HCT116 (cell line): ENCODE measurements at regions not wholly inside any gene's neighbourhood (a gene's known extent, or its start where the extent isn't known, plus 50 kb on each side); places are given as distances from the start of the nearest gene placed in this dataset.

ENCODE experiments used
- ATAC-seq: fragments of 200-7000 bp; cut with Tn5 transposase; 2 replicates; pipeline ENCODE4 v1.9.1; 2020; ENCODE audit warnings: mild to moderate bottlenecking, moderate library complexity
- BruUV-seq: library from RNA; stranded (reverse); fragments of 400-500 nt; replicated peaks from 2 replicates; lab custom pipeline; 2021; lab: Mats Ljungman, UMichigan
- CTCF ChIA-PET: fragments of 300-600 bp; sonication (Branson Sonifier 250); formaldehyde crosslinking; loops from one replicate; lab custom pipeline; 2021; ENCODE audit warnings: antibody characterized with exemption; lab: Charles Lee
- POLR2A ChIA-PET: fragments of 300-600, 350-600 bp; sonication (Branson Sonifier 250); formaldehyde crosslinking; loops from one replicate; lab custom pipeline; 2021; ENCODE audit warnings: antibody characterized with exemption; lab: Charles Lee
- RAD21 ChIA-PET, 2 experiments: fragments of 300-600 bp; sonication (Branson Sonifier 250); formaldehyde crosslinking; loops; one replicate each; lab custom pipeline; 2023; ENCODE audit warnings: low total read pairs in 2 of 2; ENCODE audit not compliant: uncharacterized antibody in 2 of 2, unreplicated experiment in 2 of 2, low non-redundant PET in 1 of 2; lab: Charles Lee
- DNase-seq: peaks from one replicate; pipeline ENCODE4 v3.0.0-alpha.2; 2010; ENCODE audit warnings: low read depth, low spot score
- H2AFZ ChIP-seq: fragments of 200-600 bp; shearing (Covaris generic), sonication (generic); 2 replicates; pipeline ENCODE4 v1.6.1; 2017; ENCODE audit warnings: low read depth, mixed run types, mixed read lengths, antibody characterized with exemption, low read length; ENCODE audit not compliant: poor library complexity, severe bottlenecking
- H3K27ac ChIP-seq: 2 replicates; pipeline ENCODE4 v1.5.1; 2012; ENCODE audit warnings: low read depth, low read length
- H3K27me3 ChIP-seq: fragments of 200-600 bp; sonication (generic); 2 replicates; pipeline ENCODE4 v1.6.1; 2016; ENCODE audit warnings: mixed run types, low read length, mixed read lengths; ENCODE audit not compliant: insufficient read depth
- H3K36me3 ChIP-seq, 2 experiments: fragments of 200-500 bp in 1 of 2; fragments of 200-600 bp in 1 of 2; sonication (Bioruptor generic) in 1 of 2; sonication (generic) in 1 of 2; 2 replicates each; pipeline versions ENCODE4 v1.5.1 to v1.6.1; 2014 to 2016; ENCODE audit warnings: low read length in 2 of 2, inconsistent platforms in 1 of 2, mixed read lengths in 1 of 2, mixed run types in 1 of 2; ENCODE audit not compliant: insufficient read depth in 2 of 2, control insufficient read depth in 1 of 2
- H3K4me1 ChIP-seq, 2 experiments: fragments of 200-600 bp in 1 of 2; sonication (generic) in 1 of 2; 2 replicates each; pipeline versions ENCODE4 v1.5.1 to v1.6.1; 2012 to 2017; ENCODE audit warnings: low read length in 2 of 2, inconsistent platforms in 1 of 2, mild to moderate bottlenecking in 1 of 2, mixed read lengths in 1 of 2, mixed run types in 1 of 2, moderate library complexity in 1 of 2; ENCODE audit not compliant: insufficient read depth in 2 of 2, control insufficient read depth in 1 of 2
- H3K4me2 ChIP-seq: fragments of 200-600 bp; sonication (generic); 2 replicates; pipeline ENCODE4 v1.6.1; 2017; ENCODE audit warnings: mixed run types, low read length, mixed read lengths
- H3K4me3 ChIP-seq, 2 experiments: fragments of 200-600 bp in 1 of 2; sonication (generic) in 1 of 2; replicated peaks in 1 of 2; 2 replicates each; pipeline ENCODE4 v1.5.1; 2011 to 2016; ENCODE audit warnings: low read length in 2 of 2, control low read depth in 1 of 2, low read depth in 1 of 2, mild to moderate bottlenecking in 1 of 2, mixed read lengths in 1 of 2, mixed run types in 1 of 2
- H3K79me2 ChIP-seq: fragments of 200-600 bp; sonication (generic); 2 replicates; pipeline ENCODE4 v1.6.1; 2017; ENCODE audit warnings: mild to moderate bottlenecking, mixed run types, low read length, moderate library complexity, mixed read lengths; ENCODE audit not compliant: insufficient read depth
- H3K9ac ChIP-seq: fragments of 200-600 bp; sonication (generic); 2 replicates; pipeline ENCODE4 v1.6.1; 2016; ENCODE audit warnings: low read length, mixed read lengths
- H3K9me2 ChIP-seq: fragments of 200-600 bp; sonication (generic), shearing (Covaris generic); 2 replicates; pipeline ENCODE4 v1.6.1; 2017; ENCODE audit warnings: mixed run types, mild to moderate bottlenecking, moderate library complexity; ENCODE audit not compliant: insufficient read depth
- H3K9me3 ChIP-seq, 2 experiments: fragments of 200-500 bp in 1 of 2; fragments of 200-600 bp in 1 of 2; sonication (Bioruptor generic) in 1 of 2; sonication (generic) in 1 of 2; 2 replicates each; pipeline ENCODE4 v1.6.1; 2014 to 2017; ENCODE audit warnings: low read length in 2 of 2, mixed read lengths in 2 of 2, inconsistent platforms in 1 of 2, low read depth in 1 of 2, mild to moderate bottlenecking in 1 of 2, mixed run types in 1 of 2, moderate library complexity in 1 of 2; ENCODE audit not compliant: control insufficient read depth in 1 of 2, insufficient read depth in 1 of 2
- H4K20me1 ChIP-seq: fragments of 200-600 bp; sonication (generic), shearing (Covaris generic); 2 replicates; pipeline ENCODE4 v1.6.1; 2017; ENCODE audit warnings: mixed run types, mild to moderate bottlenecking, moderate library complexity; ENCODE audit not compliant: insufficient read depth
- ATF3 ChIP-seq: IDR thresholded peaks from 2 replicates; pipeline ENCODE4 v1.6.1; 2012
- CEBPB ChIP-seq: IDR thresholded peaks from 2 replicates; pipeline ENCODE4 v1.6.1; 2012; ENCODE audit warnings: low read depth
- ELF1 ChIP-seq: IDR thresholded peaks from 2 replicates; pipeline ENCODE4 v1.6.1; 2012; ENCODE audit warnings: low read depth, borderline replicate concordance
- EZH2 ChIP-seq: fragments of 200-600 bp; sonication (generic); IDR thresholded peaks from 2 replicates; pipeline ENCODE4 v1.6.1; 2017; ENCODE audit warnings: antibody characterized with exemption, mixed run types
- EZH2phosphoT487 ChIP-seq: fragments of 200-600 bp; IDR thresholded peaks from 2 replicates; pipeline ENCODE4 v1.6.1; 2018; ENCODE audit warnings: antibody characterized with exemption, borderline replicate concordance
- POLR2A ChIP-seq: IDR thresholded peaks from 2 replicates; pipeline ENCODE4 v1.7.0; 2011; ENCODE audit warnings: borderline replicate concordance; ENCODE audit not compliant: insufficient read depth, insufficient read length; ENCODE audit errors: extremely low read depth
- POLR2AphosphoS5 ChIP-seq: IDR thresholded peaks from 2 replicates; pipeline ENCODE4 v1.6.1; 2011; ENCODE audit warnings: mild to moderate bottlenecking, low read depth, low read length, moderate library complexity
- RAD21 ChIP-seq: IDR thresholded peaks from 2 replicates; pipeline ENCODE4 v1.6.1; 2012; ENCODE audit warnings: low read depth, mild to moderate bottlenecking
- SP1 ChIP-seq: IDR thresholded peaks from 2 replicates; pipeline ENCODE4 v1.6.1; 2012; ENCODE audit warnings: low read depth
- SRF ChIP-seq: IDR thresholded peaks from 2 replicates; pipeline ENCODE4 v1.6.1; 2012; ENCODE audit warnings: low read depth
- YY1 ChIP-seq: IDR thresholded peaks from 2 replicates; pipeline ENCODE4 v1.6.1; 2011; ENCODE audit warnings: low read length, low read depth, moderate library complexity, mild to moderate bottlenecking; ENCODE audit not compliant: insufficient replicate concordance; ENCODE audit errors: extremely low read depth
- ZFX ChIP-seq: fragments of 450-650 bp; IDR thresholded peaks from 2 replicates; pipeline ENCODE4 v1.6.1; 2017
- ZNF274 ChIP-seq: fragments of 200-500 bp; sonication (Bioruptor generic); IDR thresholded peaks from 2 replicates; pipeline ENCODE4 v1.6.1; 2014; ENCODE audit warnings: mild to moderate bottlenecking, low read depth, low read length, inconsistent platforms
- intact Hi-C: fragments of 100-400 bp; cut with micrococcal nuclease; formaldehyde crosslinking; loops from 2 replicates; pipeline ENCODE4 v1.10.0; 2022
- TF ChIP-seq, protein P1 (sequence below), 3 experiments: fragments of 200-600 bp in 1 of 3; sonication (generic) in 1 of 3; IDR thresholded peaks in 2 of 3; conservative IDR thresholded peaks in 1 of 3; 2 replicates each; pipeline ENCODE4 v1.5.1; 2012 to 2017; ENCODE audit warnings: low read depth in 2 of 3, low read length in 2 of 3, antibody characterized with exemption in 1 of 3, borderline replicate concordance in 1 of 3, control low read depth in 1 of 3, mild to moderate bottlenecking in 1 of 3, mixed read lengths in 1 of 3, mixed run types in 1 of 3, moderate library complexity in 1 of 3; ENCODE audit not compliant: insufficient read depth in 1 of 3

DNA sequence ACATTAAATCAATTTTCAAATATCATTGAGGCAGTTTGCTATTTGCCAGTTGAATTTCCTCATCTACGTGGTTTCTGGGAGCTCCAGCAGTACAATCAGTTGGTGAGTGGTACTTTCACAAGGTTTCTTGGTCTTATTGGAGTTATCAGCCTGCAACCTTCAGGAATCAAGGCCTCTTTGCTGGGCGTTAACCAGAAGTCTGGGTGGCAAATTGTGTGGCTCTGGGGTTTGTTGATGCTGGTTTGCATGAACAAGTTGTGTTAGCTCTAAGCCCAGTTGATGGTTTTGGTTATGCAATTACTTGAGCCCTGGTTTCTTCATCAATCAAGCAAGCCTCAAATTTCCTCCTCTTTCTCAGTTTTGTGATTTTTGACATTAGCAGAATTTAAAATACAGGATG, 152.9 kb upstream of the ANKRD55 start:
- intact Hi-C loops: no loop called here
- Histone ChIP-seq H3K27me3 (no peaks in the 10 kb centered on the region), H3K9me3 (no peaks in the 10 kb centered on the region), H3K27ac (no peak overlapping the region), H2AFZ (no peak overlapping the region), H3K9me2 (no peaks in the 10 kb centered on the region), H3K4me2 (no peak overlapping the region), H3K4me1 (no peaks in the 10 kb centered on the region), H3K4me3 (no peak overlapping the region), H3K9ac (no peak overlapping the region), H4K20me1 (no peaks in the 10 kb centered on the region), H3K79me2 (no peaks in the 10 kb centered on the region), H3K36me3 (no peaks in the 10 kb centered on the region)
- CTCF ChIA-PET: no interaction called here
- RAD21 ChIA-PET: no interaction called here
- DNase-seq (no peak), ATAC-seq (no peak)
- no TSS peak for BruUV-seq
- POLR2A ChIA-PET: no interaction called here
- TF ChIP-seq CEBPB: no peak
- TF ChIP-seq, protein P1, sequence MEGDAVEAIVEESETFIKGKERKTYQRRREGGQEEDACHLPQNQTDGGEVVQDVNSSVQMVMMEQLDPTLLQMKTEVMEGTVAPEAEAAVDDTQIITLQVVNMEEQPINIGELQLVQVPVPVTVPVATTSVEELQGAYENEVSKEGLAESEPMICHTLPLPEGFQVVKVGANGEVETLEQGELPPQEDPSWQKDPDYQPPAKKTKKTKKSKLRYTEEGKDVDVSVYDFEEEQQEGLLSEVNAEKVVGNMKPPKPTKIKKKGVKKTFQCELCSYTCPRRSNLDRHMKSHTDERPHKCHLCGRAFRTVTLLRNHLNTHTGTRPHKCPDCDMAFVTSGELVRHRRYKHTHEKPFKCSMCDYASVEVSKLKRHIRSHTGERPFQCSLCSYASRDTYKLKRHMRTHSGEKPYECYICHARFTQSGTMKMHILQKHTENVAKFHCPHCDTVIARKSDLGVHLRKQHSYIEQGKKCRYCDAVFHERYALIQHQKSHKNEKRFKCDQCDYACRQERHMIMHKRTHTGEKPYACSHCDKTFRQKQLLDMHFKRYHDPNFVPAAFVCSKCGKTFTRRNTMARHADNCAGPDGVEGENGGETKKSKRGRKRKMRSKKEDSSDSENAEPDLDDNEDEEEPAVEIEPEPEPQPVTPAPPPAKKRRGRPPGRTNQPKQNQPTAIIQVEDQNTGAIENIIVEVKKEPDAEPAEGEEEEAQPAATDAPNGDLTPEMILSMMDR (IDR thresholded peaks at IDR 0.05 in 2 of 3, conservative IDR thresholded peaks at IDR 0.05 in 1 of 3; ENCODE audit: borderline replicate concordance in 1 of 3, insufficient read depth in 1 of 3, low read depth in 2 of 3, low read length in 2 of 3): no peak
- TF ChIP-seq POLR2A: no peak
- no peak for TF ChIP-seq ZNF274
- TF ChIP-seq ZFX: no peak
- TF ChIP-seq YY1: no peak
- no peak for TF ChIP-seq ELF1
- TF ChIP-seq EZH2phosphoT487: no peak
- TF ChIP-seq EZH2: no peak
- no peak for TF ChIP-seq SRF
- no peak for TF ChIP-seq POLR2AphosphoS5
- TF ChIP-seq ATF3: no peak
- TF ChIP-seq RAD21: no peak
- no peak for TF ChIP-seq SP1
- TF ChIP-seq, all 23 proteins: peak for 0
